Parathyroid adenoma (tissue), 2 donors: ENCODE measurements at regions not wholly inside any gene's neighbourhood (a gene's known extent, or its start where the extent isn't known, plus 50 kb on each side); places are given as distances from the start of the nearest gene placed in this dataset.

Source experiments
- H2AFZ ChIP-seq: fragments of 300-600 bp; sonication (generic); one replicate; pipeline ENCODE4 v1.7.0; 2017; ENCODE audit warnings: antibody characterized with exemption, mild to moderate bottlenecking
- H3K27ac ChIP-seq: fragments of 300-600 bp; sonication (generic); one replicate; pipeline ENCODE4 v1.7.0; 2017
- H3K27me3 ChIP-seq: fragments of 300-600 bp; sonication (generic); one replicate; pipeline ENCODE4 v1.7.0; 2017; ENCODE audit warnings: low read length; ENCODE audit not compliant: control insufficient read depth, insufficient read depth
- H3K36me3 ChIP-seq: fragments of 300-600 bp; sonication (generic); one replicate; pipeline ENCODE4 v1.7.0; 2017; ENCODE audit warnings: low read length; ENCODE audit not compliant: control insufficient read depth, insufficient read depth
- H3K4me1 ChIP-seq: fragments of 300-600 bp; sonication (generic); one replicate; pipeline ENCODE4 v1.7.0; 2017; ENCODE audit warnings: control low read depth
- H3K4me2 ChIP-seq: fragments of 300-600 bp; sonication (generic); one replicate; pipeline ENCODE4 v1.7.0; 2017; ENCODE audit warnings: low read length
- H3K4me3 ChIP-seq: fragments of 300-600 bp; sonication (generic); one replicate; pipeline ENCODE4 v1.7.0; 2017; ENCODE audit warnings: low read depth, low read length
- H3K79me2 ChIP-seq: fragments of 300-600 bp; sonication (generic); one replicate; pipeline ENCODE4 v1.7.0; 2017; ENCODE audit warnings: control low read depth
- H3K9ac ChIP-seq: fragments of 300-600 bp; sonication (generic); one replicate; pipeline ENCODE4 v1.7.0; 2017; ENCODE audit warnings: mild to moderate bottlenecking
- H3K9me3 ChIP-seq: fragments of 300-600 bp; sonication (generic); one replicate; pipeline ENCODE4 v1.7.0; 2017; ENCODE audit warnings: low read length; ENCODE audit not compliant: control insufficient read depth
- TF ChIP-seq, protein P1 (sequence below): fragments of 300-600 bp; sonication (generic); IDR thresholded peaks from one replicate; pipeline ENCODE4 v1.7.0; 2017; ENCODE audit warnings: antibody characterized with exemption, mild to moderate bottlenecking
- donor health status: primary hyperparathyroidism.

DNA sequence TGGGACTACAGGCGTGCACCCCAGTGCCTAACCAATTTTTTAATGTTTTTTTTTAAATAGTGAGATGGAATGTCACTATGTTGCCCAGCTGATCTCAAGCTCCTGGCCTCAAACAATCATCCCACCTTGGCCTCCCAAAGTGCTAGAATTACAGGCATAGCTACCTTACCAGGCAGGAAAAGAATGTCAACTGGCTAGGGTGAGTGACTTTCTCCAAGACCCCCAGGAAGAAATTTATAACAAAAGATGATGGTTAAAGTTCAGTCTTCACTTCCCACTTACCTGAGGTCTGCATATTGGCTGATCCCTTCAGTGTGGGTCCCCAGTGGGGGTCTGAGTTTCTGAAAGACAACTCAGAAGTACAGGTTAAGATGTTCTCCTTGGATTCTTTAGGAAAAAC, 893.0 kb downstream of the UQCRFS1 start:
- no peak overlapping the region for H3K4me3 ChIP-seq
- no peak overlapping the region for H2AFZ ChIP-seq
- TF ChIP-seq, protein P1, sequence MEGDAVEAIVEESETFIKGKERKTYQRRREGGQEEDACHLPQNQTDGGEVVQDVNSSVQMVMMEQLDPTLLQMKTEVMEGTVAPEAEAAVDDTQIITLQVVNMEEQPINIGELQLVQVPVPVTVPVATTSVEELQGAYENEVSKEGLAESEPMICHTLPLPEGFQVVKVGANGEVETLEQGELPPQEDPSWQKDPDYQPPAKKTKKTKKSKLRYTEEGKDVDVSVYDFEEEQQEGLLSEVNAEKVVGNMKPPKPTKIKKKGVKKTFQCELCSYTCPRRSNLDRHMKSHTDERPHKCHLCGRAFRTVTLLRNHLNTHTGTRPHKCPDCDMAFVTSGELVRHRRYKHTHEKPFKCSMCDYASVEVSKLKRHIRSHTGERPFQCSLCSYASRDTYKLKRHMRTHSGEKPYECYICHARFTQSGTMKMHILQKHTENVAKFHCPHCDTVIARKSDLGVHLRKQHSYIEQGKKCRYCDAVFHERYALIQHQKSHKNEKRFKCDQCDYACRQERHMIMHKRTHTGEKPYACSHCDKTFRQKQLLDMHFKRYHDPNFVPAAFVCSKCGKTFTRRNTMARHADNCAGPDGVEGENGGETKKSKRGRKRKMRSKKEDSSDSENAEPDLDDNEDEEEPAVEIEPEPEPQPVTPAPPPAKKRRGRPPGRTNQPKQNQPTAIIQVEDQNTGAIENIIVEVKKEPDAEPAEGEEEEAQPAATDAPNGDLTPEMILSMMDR: no peak
- no peaks in the 10 kb centered on the region for H3K9me3 ChIP-seq
- H3K27me3 ChIP-seq: no peaks in the 10 kb centered on the region
- no peak overlapping the region for H3K9ac ChIP-seq
- no peaks in the 10 kb centered on the region for H3K4me1 ChIP-seq
- H3K79me2 ChIP-seq: no peaks in the 10 kb centered on the region
- no peak overlapping the region for H3K4me2 ChIP-seq
- no peaks in the 10 kb centered on the region for H3K36me3 ChIP-seq
- H3K27ac ChIP-seq: no peak overlapping the region

DNA sequence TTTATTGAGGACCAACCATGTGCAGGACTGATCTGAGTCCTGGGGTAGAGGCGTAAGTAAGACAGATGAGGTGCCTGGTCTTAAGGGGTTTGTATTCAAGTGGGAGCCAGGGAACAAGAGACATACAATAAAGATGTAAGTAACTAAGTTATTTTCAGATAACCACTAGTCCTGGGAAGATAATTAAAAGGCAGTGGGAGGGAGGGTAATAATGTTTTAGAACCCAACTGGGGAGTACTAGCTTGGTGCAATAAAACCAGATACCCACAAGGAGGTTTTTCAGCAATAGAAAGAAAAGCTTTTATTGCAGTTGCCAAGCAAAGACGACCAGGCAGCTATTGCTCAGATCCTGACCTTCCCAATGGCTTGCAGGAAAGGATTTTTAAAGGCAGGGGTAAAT, 893.7 kb downstream of the UQCRFS1 start:
- H3K79me2 ChIP-seq: no peaks in the 10 kb centered on the region
- H3K4me2 ChIP-seq: no peak overlapping the region
- H3K27ac ChIP-seq: no peak overlapping the region
- no peak overlapping the region for H3K9ac ChIP-seq
- H3K4me3 ChIP-seq: no peak overlapping the region
- no peak overlapping the region for H2AFZ ChIP-seq
- H3K9me3 ChIP-seq: no peaks in the 10 kb centered on the region
- no peaks in the 10 kb centered on the region for H3K36me3 ChIP-seq
- H3K27me3 ChIP-seq: no peaks in the 10 kb centered on the region
- TF ChIP-seq, protein P1: no peak
- H3K4me1 ChIP-seq: no peaks in the 10 kb centered on the region

GRCh38 chr19:28318469-28319179, 894.3 kb downstream of the UQCRFS1 start:
- H3K4me1 ChIP-seq: no peaks in the 10 kb centered on the region
- no peak overlapping the region for H3K4me2 ChIP-seq
- H3K36me3 ChIP-seq: no peaks in the 10 kb centered on the region
- H2AFZ ChIP-seq: no peak overlapping the region
- no peak overlapping the region for H3K9ac ChIP-seq
- H3K79me2 ChIP-seq: no peaks in the 10 kb centered on the region
- H3K9me3 ChIP-seq: no peaks in the 10 kb centered on the region
- H3K27ac ChIP-seq: no peak overlapping the region
- H3K4me3 ChIP-seq: no peak overlapping the region
- no peaks in the 10 kb centered on the region for H3K27me3 ChIP-seq
- TF ChIP-seq, protein P1: no peak

GRCh38 chr19:28316464-28316863, 896.5 kb downstream of the UQCRFS1 start:
- H3K4me3 ChIP-seq: no peak overlapping the region
- H3K9me3 ChIP-seq: no peaks in the 10 kb centered on the region
- H3K4me1 ChIP-seq: no peaks in the 10 kb centered on the region
- no peaks in the 10 kb centered on the region for H3K27me3 ChIP-seq
- no peak overlapping the region for H2AFZ ChIP-seq
- no peaks in the 10 kb centered on the region for H3K79me2 ChIP-seq
- no peak overlapping the region for H3K9ac ChIP-seq
- H3K4me2 ChIP-seq: no peak overlapping the region
- TF ChIP-seq, protein P1: no peak
- H3K27ac ChIP-seq: no peak overlapping the region
- no peaks in the 10 kb centered on the region for H3K36me3 ChIP-seq

GRCh38 chr19:28314756-28315155, 898.2 kb downstream of the UQCRFS1 start:
- no peak overlapping the region for H3K9ac ChIP-seq
- no peaks in the 10 kb centered on the region for H3K27me3 ChIP-seq
- no peak overlapping the region for H2AFZ ChIP-seq
- TF ChIP-seq, protein P1: no peak
- no peak overlapping the region for H3K4me3 ChIP-seq
- no peaks in the 10 kb centered on the region for H3K4me1 ChIP-seq
- H3K9me3 ChIP-seq: no peaks in the 10 kb centered on the region
- H3K4me2 ChIP-seq: no peak overlapping the region
- H3K79me2 ChIP-seq: no peaks in the 10 kb centered on the region
- no peaks in the 10 kb centered on the region for H3K36me3 ChIP-seq
- no peak overlapping the region for H3K27ac ChIP-seq
